Inflammatory macrophage treated with lipopolysaccharide for 1 hour (primary cell): ENCODE measurements at regions not wholly inside any gene's neighbourhood (a gene's known extent, or its start where the extent isn't known, plus 50 kb on each side); places are given as distances from the start of the nearest gene placed in this dataset.

Experiments used
- DNase-seq, 2 donors: peaks; one replicate each; pipeline ENCODE4 v3.0.0-alpha.2; 2020 to 2022

- DNase-seq, result no peak
Measured at GRCh38 chr2:104413890-104414289, 440.0 kb upstream of the POU3F3 start.

- no peak for DNase-seq
Measured at GRCh38 chr2:104415284-104415683, 438.6 kb upstream of the POU3F3 start.

- no peak for DNase-seq
Measured at GRCh38 chr2:104416339-104417000, 437.4 kb upstream of the POU3F3 start.

- DNase-seq, result no peak
Measured at GRCh38 chr2:104420420-104420819, 433.5 kb upstream of the POU3F3 start.

- no peak for DNase-seq
Measured at GRCh38 chr2:104420953-104421352, 433.0 kb upstream of the POU3F3 start.

- no peak for DNase-seq
Measured at GRCh38 chr2:104425850-104426595, 427.9 kb upstream of the POU3F3 start.

GRCh38 chr2:104428155-104428554 is 425.8 kb upstream of the POU3F3 start:
- DNase-seq, result no peak

- no peak for DNase-seq
Measured at GRCh38 chr2:104429639-104430358, 424.1 kb upstream of the POU3F3 start.

- DNase-seq, result no peak
Measured at GRCh38 chr2:104430359-104430740, 423.6 kb upstream of the POU3F3 start.

- no peak for DNase-seq
Measured at GRCh38 chr2:104430852-104431251, 423.1 kb upstream of the POU3F3 start.

GRCh38 chr2:104431701-104432121 is 422.2 kb upstream of the POU3F3 start:
- no peak for DNase-seq

GRCh38 chr2:104432401-104432800 is 421.5 kb upstream of the POU3F3 start:
- no peak for DNase-seq

GRCh38 chr2:104432991-104433390 is 420.9 kb upstream of the POU3F3 start:
- no peak for DNase-seq

GRCh38 chr2:104433657-104434056 is 420.3 kb upstream of the POU3F3 start:
- no peak for DNase-seq

GRCh38 chr2:104434318-104434792 is 419.6 kb upstream of the POU3F3 start:
- DNase-seq, result no peak

- no peak for DNase-seq
Measured at GRCh38 chr2:104434966-104435365, 418.9 kb upstream of the POU3F3 start.

- no peak for DNase-seq
Measured at GRCh38 chr2:104438481-104438880, 415.4 kb upstream of the POU3F3 start.

GRCh38 chr2:104443145-104443544 is 410.8 kb upstream of the POU3F3 start:
- DNase-seq, result peak; percentile 37 to 74

- no peak for DNase-seq
Measured at GRCh38 chr2:104444392-104444791, 409.5 kb upstream of the POU3F3 start.

- peak in 1 of 2 donors; percentile 18 for DNase-seq
Measured at GRCh38 chr2:104444889-104445288, 409.0 kb upstream of the POU3F3 start.

GRCh38 chr2:104447831-104448434 is 406.0 kb upstream of the POU3F3 start:
- no peak for DNase-seq

- no peak for DNase-seq
Measured at GRCh38 chr2:104448661-104449440, 405.1 kb upstream of the POU3F3 start.
